Lung (tissue), 11 donors: ENCODE measurements at regions not wholly inside any gene's neighbourhood (a gene's known extent, or its start where the extent isn't known, plus 50 kb on each side); places are given as distances from the start of the nearest gene placed in this dataset.

Source experiments
- ATAC-seq: fragments of 200-7000 bp; cut with Tn5 transposase; one replicate; pipeline ENCODE4 v1.9.1; 2020; ENCODE audit warnings: moderate number of reproducible peaks; ENCODE audit not compliant: insufficient read depth, low FRiP score
- DNase-seq, 3 donors: peaks; one replicate each; pipeline ENCODE4 v3.0.0-alpha.2; 2013 to 2017
- H3K27ac ChIP-seq, 2 donors: one replicate each; pipeline ENCODE4 v1.5.1; 2013; ENCODE audit warnings: mild to moderate bottlenecking in 2 of 2, moderate library complexity in 2 of 2, control low read depth in 1 of 2, inconsistent platforms in 1 of 2, low read depth in 1 of 2, low read length in 1 of 2
- H3K27me3 ChIP-seq, 3 donors: one replicate each; pipeline ENCODE4 v1.5.1; 2013; ENCODE audit warnings: low read length in 2 of 3; ENCODE audit not compliant: control insufficient read depth in 3 of 3, insufficient read depth in 3 of 3
- H3K36me3 ChIP-seq, 4 donors: one replicate each; pipeline ENCODE4 v1.5.1; 2013; ENCODE audit warnings: low read length in 4 of 4, mild to moderate bottlenecking in 1 of 4, moderate library complexity in 1 of 4; ENCODE audit not compliant: control insufficient read depth in 4 of 4, insufficient read depth in 4 of 4
- H3K4me1 ChIP-seq, 5 donors: one replicate each; pipeline ENCODE4 v1.5.1; 2013; ENCODE audit warnings: low read length in 5 of 5, mild to moderate bottlenecking in 2 of 5, moderate library complexity in 1 of 5; ENCODE audit not compliant: control insufficient read depth in 5 of 5, insufficient read depth in 5 of 5
- H3K4me3 ChIP-seq: one replicate; pipeline ENCODE4 v1.5.1; 2013; ENCODE audit warnings: mild to moderate bottlenecking, control low read depth, moderate library complexity
- H3K9ac ChIP-seq, 2 donors: one replicate each; pipeline ENCODE4 v1.5.1; 2013; ENCODE audit warnings: low read length in 2 of 2, control low read depth in 1 of 2; ENCODE audit not compliant: insufficient read depth in 1 of 2
- H3K9me3 ChIP-seq, 4 donors: one replicate each; pipeline ENCODE4 v1.5.1; 2013; ENCODE audit warnings: low read length in 3 of 4, mild to moderate bottlenecking in 1 of 4, moderate library complexity in 1 of 4; ENCODE audit not compliant: control insufficient read depth in 4 of 4, insufficient read depth in 3 of 4
- CTCF ChIP-seq: IDR thresholded peaks from 2 replicates; pipeline ENCODE4 v1.5.1; 2012; ENCODE audit warnings: mild to moderate bottlenecking; ENCODE audit errors: control extremely low read depth, extremely low read depth
- WGBS, 2 donors: extraction: QIAGEN DNeasy Blood & Tissue Kit; methylation state at CpG; one replicate each; pipeline ENCODE4 v1.1.7; 2013; 5-methylcytosine and 5-hydroxymethylcytosine counted together
- donor health status: control.
- donor health status: control.
- donor health status: Bipolar disorder and iron deficiency.
- donor health status: healthy.
- donor health status: DM: yes; HTN: yes; CAD: no.

GRCh38 chr2:144587306-144587705, 67.4 kb upstream of the ZEB2 start:
- DNase-seq (no peak), ATAC-seq (no peak)
- WGBS, 2 donors = 95 to 97% methylated on average over 1 of the region's 1 CpG
- Histone ChIP-seq H3K9ac (no peak overlapping the region), H3K36me3 (no peaks in the 10 kb centered on the region), H3K9me3 (peaks cover 0 to 2% (median 0%) of the 10 kb centered on the region in 4 donors), H3K4me3 (no peak overlapping the region), H3K27ac (no peak overlapping the region), H3K27me3 (no peaks in the 10 kb centered on the region), H3K4me1 (no peaks in the 10 kb centered on the region)
- no peak for TF ChIP-seq CTCF

GRCh38 chr2:144586476-144586875, 66.6 kb upstream of the ZEB2 start:
- DNase-seq (no peak), ATAC-seq (no peak)
- 81 to 85% methylated on average over 2 of the region's 2 CpGs for WGBS, 2 donors

GRCh38 chr2:144583741-144584453, 64.0 kb upstream of the ZEB2 start:
- no peaks in the 10 kb centered on the region for H3K36me3 ChIP-seq
- no peaks in the 10 kb centered on the region for H3K9me3 ChIP-seq
- H3K4me1 ChIP-seq = peaks cover 0 to 9% (median 3%) of the 10 kb centered on the region in 5 donors
- H3K27ac ChIP-seq = no peak overlapping the region
- DNase-seq = no peak
- H3K4me3 ChIP-seq = no peak overlapping the region
- H3K27me3 ChIP-seq = no peaks in the 10 kb centered on the region
- TF ChIP-seq CTCF = no peak
- ATAC-seq = no peak
- H3K9ac ChIP-seq = no peak overlapping the region
- 90 to 93% methylated on average over 4 of the region's 4 CpGs for WGBS, 2 donors

More at GRCh38 chr2:144586476-144586875, 66.6 kb upstream of the ZEB2 start:
- Histone ChIP-seq H3K36me3 (no peaks in the 10 kb centered on the region), H3K27ac (no peak overlapping the region), H3K9ac (no peak overlapping the region), H3K27me3 (no peaks in the 10 kb centered on the region), H3K4me1 (peaks cover 0 to 3% (median 3%) of the 10 kb centered on the region in 5 donors), H3K4me3 (no peak overlapping the region), H3K9me3 (peaks cover 0 to 2% (median 0%) of the 10 kb centered on the region in 4 donors)
- TF ChIP-seq CTCF = no peak

- TF ChIP-seq CTCF = no peak
- Histone ChIP-seq H3K9me3 (no peaks in the 10 kb centered on the region), H3K9ac (no peak overlapping the region), H3K27me3 (no peaks in the 10 kb centered on the region), H3K4me3 (no peak overlapping the region), H3K36me3 (no peaks in the 10 kb centered on the region), H3K4me1 (peaks cover 0 to 9% (median 3%) of the 10 kb centered on the region in 5 donors), H3K27ac (peak overlapping the region in 1 of 2 donors; percentile 75)
- no peak for ATAC-seq
- no peak for DNase-seq
- 32 to 49% methylated on average over 6 of the region's 6 CpGs for WGBS, 2 donors
Measured at GRCh38 chr2:144583381-144583729, 63.4 kb upstream of the ZEB2 start.
